ENCODE measurements at regions not wholly inside any gene's neighbourhood (a gene's known extent, or its start where the extent isn't known, plus 50 kb on each side); places are given as distances from the start of the nearest gene placed in this dataset.

DNA sequence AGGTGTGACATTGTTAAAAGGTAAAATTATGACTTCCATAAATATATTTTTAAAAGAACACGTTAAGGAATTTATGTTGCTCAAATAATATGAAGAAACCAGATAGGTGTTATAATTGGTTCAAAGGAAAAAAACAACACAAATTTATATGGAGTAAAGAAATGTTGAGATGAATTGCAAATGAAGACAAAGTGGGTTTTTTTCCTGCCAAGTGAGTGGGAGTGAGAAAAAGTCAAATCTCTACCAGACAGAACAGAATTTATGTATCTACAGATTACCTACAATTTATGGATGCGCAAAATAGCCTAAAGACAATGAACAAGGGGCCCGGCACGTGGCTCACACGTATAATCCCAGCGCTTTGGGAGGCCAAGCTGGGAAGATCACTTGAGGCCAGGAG lies 159.7 kb upstream of the SLC1A4 start:
- no peak for DNase-seq (ENCODE audit: low read depth in 2 of 2)

- peak; percentile 28 to 40 for DNase-seq (ENCODE audit: low read depth in 2 of 2)
Measured at GRCh38 chr2:64831134-64831976, 157.8 kb upstream of the SLC1A4 start.

GRCh38 chr2:64831977-64832328 lies 157.2 kb upstream of the SLC1A4 start:
- no peak for DNase-seq (ENCODE audit: low read depth in 2 of 2)

- DNase-seq (ENCODE audit: low read depth in 2 of 2), result no peak
Measured at GRCh38 chr2:64832936-64833335, 156.3 kb upstream of the SLC1A4 start.

- DNase-seq (ENCODE audit: low read depth in 2 of 2), result no peak
Measured at GRCh38 chr2:64836566-64836965, 152.6 kb upstream of the SLC1A4 start.

- no peak for DNase-seq (ENCODE audit: low read depth in 2 of 2)
Measured at GRCh38 chr2:64837116-64837731, 152.0 kb upstream of the SLC1A4 start.

DNA sequence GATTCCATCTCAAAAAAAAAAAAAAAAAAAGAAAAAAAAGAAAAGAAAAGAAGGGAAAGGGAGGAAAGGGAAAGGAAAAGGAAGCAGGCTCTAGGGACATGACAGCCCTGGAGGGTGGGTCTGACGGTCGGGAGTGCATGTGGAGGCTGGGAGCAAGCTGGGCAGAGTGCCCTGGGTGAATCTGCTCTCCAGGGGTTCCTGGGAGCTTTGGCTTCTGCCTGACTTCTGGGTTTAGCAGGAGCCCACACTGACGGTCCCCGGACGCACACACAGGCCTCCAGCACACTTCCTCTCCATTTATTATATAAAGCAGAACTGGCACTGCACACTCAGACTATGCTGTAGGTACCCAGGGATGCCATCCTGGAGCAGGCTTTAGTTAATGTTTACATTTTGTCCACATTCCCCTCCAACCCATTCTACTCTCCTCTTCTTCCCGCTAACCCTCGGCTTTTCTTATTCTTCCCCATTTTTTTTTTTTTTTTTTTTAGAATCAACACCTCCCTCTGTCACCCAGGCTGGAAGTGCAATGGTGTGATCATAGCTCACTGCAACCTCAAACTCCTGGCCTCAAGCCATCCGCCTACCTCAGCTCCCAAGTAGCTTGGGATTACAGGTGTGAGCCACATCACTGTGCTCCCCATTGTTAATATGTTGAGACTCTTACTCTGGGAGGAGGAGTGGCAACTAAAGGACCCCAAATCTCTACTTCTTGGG lies 151.1 kb upstream of the SLC1A4 start:
- no peak for DNase-seq (ENCODE audit: low read depth in 2 of 2)

DNA sequence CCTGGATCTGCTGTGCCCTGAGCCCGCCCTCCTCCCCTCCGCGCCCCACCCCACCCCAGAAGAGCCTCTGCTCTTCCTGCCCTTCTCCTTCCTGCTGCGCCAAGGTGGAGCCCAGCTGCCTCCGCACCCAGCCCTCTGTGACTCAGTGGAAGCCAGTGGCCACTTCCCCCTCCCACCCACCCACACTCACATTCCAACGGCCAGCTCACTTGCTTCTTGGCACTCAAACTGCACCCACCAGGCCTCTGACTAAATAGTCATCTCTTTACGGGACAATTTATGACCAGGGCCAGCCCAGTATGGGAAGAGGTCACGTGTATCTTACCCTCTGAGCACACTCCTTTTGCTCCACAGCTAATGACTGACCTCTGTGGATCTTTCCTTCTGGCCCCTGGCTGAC lies 150.4 kb upstream of the SLC1A4 start:
- no peak for DNase-seq (ENCODE audit: low read depth in 2 of 2)

DNA sequence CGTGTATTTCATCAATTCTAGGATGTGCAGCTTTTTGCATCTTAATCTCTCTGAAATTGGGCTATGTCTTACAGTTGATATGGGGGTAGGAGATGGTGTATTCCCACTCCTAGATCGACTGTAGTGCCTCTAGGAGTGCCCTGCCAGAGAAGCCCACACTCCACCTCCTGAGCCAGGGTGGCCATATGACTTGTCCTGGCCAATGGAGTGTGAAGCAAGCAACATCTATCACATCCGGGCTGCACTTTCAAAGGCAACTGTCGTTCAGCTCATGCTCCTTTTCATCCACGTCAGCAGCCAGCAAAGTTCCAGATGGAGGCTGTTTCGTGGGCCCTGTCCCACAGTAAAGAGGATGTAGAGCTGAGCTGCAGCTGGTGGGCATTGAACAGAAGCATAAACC lies 149.4 kb upstream of the SLC1A4 start:
- no peak for DNase-seq (ENCODE audit: low read depth in 2 of 2)

DNA sequence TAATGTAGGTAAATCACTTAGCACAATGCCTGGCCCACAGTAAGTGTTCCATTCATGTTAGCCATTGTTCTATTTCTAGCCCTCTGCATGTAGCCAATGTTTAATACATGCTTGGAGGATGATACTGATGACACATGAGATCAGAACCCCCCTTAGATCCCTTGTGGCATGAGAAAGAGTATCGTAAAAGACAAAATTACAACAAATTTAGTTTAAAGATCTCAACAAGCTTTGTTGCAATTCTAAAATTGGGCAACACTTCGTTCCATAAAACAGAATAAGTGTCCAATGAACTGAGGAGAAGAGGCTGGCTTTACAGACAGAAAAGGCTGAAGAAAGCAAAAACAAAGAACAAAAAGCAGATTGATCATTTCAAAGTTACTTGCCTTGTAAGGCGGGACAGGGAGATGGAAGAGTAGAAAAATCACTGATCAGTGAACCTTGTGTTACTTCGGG lies 148.7 kb upstream of the SLC1A4 start:
- DNase-seq (ENCODE audit: low read depth in 2 of 2), result no peak

GRCh38 chr2:64841461-64841860 lies 147.7 kb upstream of the SLC1A4 start:
- no peak for DNase-seq (ENCODE audit: low read depth in 2 of 2)

DNA sequence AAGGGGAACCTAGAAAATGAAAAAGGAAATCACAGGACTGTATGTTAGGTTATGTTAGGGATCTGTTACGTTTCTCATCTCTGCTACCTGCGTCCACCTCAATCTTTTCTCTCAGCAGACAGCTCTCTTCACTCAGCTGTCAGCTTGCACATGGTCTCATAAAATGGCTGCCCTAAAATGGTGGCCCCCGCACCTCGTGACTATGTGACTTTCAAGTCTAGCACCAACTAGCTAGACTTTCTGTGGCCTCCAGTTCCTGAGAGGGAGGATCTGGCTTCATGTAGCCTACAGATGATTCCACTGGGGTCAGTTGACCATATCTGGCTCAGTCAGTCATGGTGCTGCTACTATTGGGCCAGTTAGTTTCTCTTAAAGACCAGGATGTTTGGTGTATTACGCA lies 147.2 kb upstream of the SLC1A4 start:
- DNase-seq (ENCODE audit: low read depth in 2 of 2), result no peak

GRCh38 chr2:64844087-64844486 lies 145.1 kb upstream of the SLC1A4 start:
- no peak for DNase-seq (ENCODE audit: low read depth in 2 of 2)

GRCh38 chr2:64845273-64845905 lies 143.8 kb upstream of the SLC1A4 start:
- DNase-seq (ENCODE audit: low read depth in 2 of 2), result no peak

DNA sequence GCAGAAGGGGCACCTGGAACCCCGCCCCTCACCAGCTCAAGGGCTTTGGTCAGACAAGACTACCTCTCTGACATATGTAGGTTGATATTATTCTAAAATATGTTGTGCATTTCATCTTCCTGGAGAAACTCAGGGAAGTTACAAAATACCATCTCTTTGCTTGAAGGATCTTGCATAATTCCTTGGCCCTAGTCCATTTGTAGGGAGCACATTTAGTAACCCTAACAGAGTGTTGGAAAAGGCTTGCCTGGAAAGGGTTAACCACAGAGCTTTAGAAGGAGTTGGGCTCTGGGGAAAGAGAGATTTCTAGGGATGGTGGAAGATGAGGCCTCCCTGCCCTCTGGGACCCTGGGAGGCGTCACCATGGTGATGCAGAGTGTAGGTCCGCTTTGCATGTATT lies 143.0 kb upstream of the SLC1A4 start:
- DNase-seq (ENCODE audit: low read depth in 2 of 2), result peak; percentile 52

GRCh38 chr2:64847930-64848329 lies 141.3 kb upstream of the SLC1A4 start:
- DNase-seq (ENCODE audit: low read depth in 2 of 2), result no peak

DNA sequence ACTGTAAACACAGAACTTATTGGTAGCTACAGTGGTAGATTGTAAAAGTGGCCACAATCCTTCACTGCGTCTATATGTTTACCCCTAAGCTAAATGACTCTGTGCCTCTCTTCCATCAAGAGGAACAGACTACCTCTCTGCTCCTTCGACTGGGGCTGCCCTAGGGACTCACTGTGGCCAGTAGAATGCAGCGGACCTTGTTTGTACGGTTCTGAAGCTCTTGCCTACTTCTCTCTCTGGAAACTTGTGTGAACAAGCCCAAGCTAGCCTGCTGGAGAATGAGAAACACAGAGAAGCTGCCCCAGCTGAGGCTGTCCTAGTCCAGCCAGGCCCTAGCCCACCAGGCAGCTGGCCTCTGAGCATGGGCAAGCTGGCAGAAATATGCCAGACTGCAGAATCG lies 140.8 kb upstream of the SLC1A4 start:
- no peak for DNase-seq (ENCODE audit: low read depth in 2 of 2)

- DNase-seq (ENCODE audit: low read depth in 2 of 2), result no peak
Measured at GRCh38 chr2:64848945-64849344, 140.3 kb upstream of the SLC1A4 start.

DNA sequence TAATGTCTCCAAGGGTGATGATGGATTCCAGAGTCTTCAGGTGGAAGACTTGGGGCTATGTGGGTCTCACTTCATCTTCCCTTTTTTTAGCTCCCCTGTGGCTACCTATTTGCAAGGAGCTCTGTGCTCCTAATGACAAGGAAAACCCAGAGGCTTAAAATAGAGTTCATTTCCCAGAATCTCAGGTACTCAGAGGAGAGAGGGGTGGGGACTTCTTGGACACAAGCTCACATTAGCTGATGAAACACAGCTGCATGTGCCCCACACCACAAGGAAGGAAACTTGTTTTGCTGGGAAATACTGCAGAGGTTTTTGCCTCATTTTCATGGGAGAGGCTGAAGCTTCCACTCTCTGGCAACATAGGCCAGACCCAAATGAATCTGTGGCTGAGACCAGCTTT lies 138.6 kb upstream of the SLC1A4 start:
- DNase-seq (ENCODE audit: low read depth in 2 of 2), result no peak

GRCh38 chr2:64852771-64853241 lies 136.4 kb upstream of the SLC1A4 start:
- DNase-seq (ENCODE audit: low read depth in 2 of 2), result no peak

DNA sequence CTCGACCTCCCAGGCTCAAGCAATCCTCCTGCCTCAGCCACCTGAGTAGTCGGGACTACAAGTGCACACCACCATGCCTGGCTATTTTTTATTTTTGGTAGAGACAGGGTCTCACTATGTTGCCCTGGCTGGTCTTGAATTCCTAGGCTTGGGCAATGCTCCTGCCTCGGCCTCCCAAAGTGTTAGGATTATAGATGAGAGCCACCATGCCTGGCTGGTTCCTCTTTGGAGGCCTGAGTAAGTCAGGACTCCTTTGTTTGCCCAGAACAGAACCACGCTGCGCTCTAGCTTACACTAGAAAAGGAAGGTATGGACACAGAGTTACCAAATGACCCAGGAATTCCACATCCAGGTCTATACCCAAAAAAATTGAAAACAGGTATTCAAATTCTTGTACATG lies 135.9 kb upstream of the SLC1A4 start:
- no peak for DNase-seq (ENCODE audit: low read depth in 2 of 2)

DNA sequence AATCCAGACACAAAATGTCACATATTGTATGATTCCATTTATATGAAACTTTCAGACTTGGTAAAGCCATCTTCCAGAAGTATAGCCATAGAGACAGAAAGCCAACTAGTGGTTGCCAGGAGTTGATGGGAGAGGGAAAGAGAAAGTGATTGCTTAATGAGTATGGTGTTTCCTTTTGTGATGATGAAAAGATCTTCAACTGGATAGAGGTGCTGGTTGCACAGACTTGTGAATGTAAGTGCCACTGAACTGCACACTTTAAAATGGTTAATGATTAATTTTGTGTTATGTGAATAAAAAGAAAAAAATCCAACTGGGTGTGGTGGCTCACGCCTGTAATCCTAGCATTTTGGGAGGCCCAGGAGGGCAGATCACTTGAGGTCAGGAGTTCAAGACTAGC lies 135.3 kb upstream of the SLC1A4 start:
- DNase-seq (ENCODE audit: low read depth in 2 of 2), result no peak

Data from fibroblast of skin of left biceps (primary cell).